HEK293 (cell line): ENCODE measurements at regions not wholly inside any gene's neighbourhood (a gene's known extent, or its start where the extent isn't known, plus 50 kb on each side); places are given as distances from the start of the nearest gene placed in this dataset.

ENCODE experiments used
- CTCF ChIA-PET: fragments of 350-600 bp; formaldehyde crosslinking; extraction: SDS; loops from one replicate; lab custom pipeline; 2021; ENCODE audit warnings: antibody characterized with exemption; lab: Yijun Ruan, JAX
- POLR2A ChIA-PET: fragments of 300-600 bp; formaldehyde crosslinking; extraction: SDS; loops from one replicate; lab custom pipeline; 2020; ENCODE audit warnings: antibody characterized with exemption, inconsistent platforms; lab: Yijun Ruan, JAX
- H3K27ac ChIP-seq: fragments of 200-500 bp; sonication (Bioruptor generic); 2 replicates; pipeline ENCODE4 v1.5.1; 2014; ENCODE audit warnings: low read depth, low read length, control low read depth, inconsistent platforms; ENCODE audit errors: extremely low read depth
- H3K36me3 ChIP-seq, 2 experiments: fragments of 200-500 bp in 1 of 2; sonication (Bioruptor generic) in 1 of 2; 1 replicate in 1 of 2; 2 replicates in 1 of 2; pipeline ENCODE4 v1.5.1; 2014 to 2017; ENCODE audit warnings: inconsistent platforms in 2 of 2, low read length in 2 of 2; ENCODE audit not compliant: control insufficient read depth in 2 of 2, insufficient read depth in 1 of 2
- H3K4me1 ChIP-seq: fragments of 200-500 bp; sonication (Bioruptor generic); 2 replicates; pipeline ENCODE4 v1.5.1; 2014; ENCODE audit warnings: mild to moderate bottlenecking, low read length, inconsistent platforms; ENCODE audit not compliant: control insufficient read depth, insufficient read depth
- H3K4me3 ChIP-seq: 2 replicates; pipeline ENCODE4 v1.5.1; 2011; ENCODE audit warnings: low read depth, mild to moderate bottlenecking, control low read depth, low read length, moderate library complexity
- H3K9me3 ChIP-seq: fragments of 200-500 bp; sonication (Bioruptor generic); 2 replicates; pipeline ENCODE4 v1.5.1; 2014; ENCODE audit warnings: low read depth, low read length, inconsistent platforms; ENCODE audit not compliant: control insufficient read depth, insufficient read depth
- AEBP2 ChIP-seq: fragments of 450-650 bp; formaldehyde crosslinking; IDR thresholded peaks from 2 replicates; pipeline ENCODE4 v1.5.1; 2016; ENCODE audit warnings: missing biosample characterization, missing genetic modification characterization, borderline replicate concordance
- ELK4 ChIP-seq: IDR thresholded peaks from 2 replicates; pipeline ENCODE4 v1.6.1; 2011; ENCODE audit warnings: mild to moderate bottlenecking, low read depth, low read length, borderline replicate concordance
- GLIS2 ChIP-seq: fragments of 450-650 bp; formaldehyde crosslinking; IDR thresholded peaks from 2 replicates; pipeline ENCODE4 v1.5.1; 2016; ENCODE audit warnings: missing biosample characterization, missing genetic modification characterization
- REST ChIP-seq: fragments of 450-650 bp; formaldehyde crosslinking; IDR thresholded peaks from 2 replicates; pipeline ENCODE4 v1.5.1; 2016; ENCODE audit warnings: missing biosample characterization, missing genetic modification characterization
- ZNF121 ChIP-seq: fragments of 450-650 bp; formaldehyde crosslinking; IDR thresholded peaks from 2 replicates; pipeline ENCODE4 v1.5.1; 2016; ENCODE audit warnings: missing biosample characterization, missing genetic modification characterization
- ZNF274 ChIP-seq, 2 experiments: fragments of 200-500 bp in 1 of 2; fragments of 450-650 bp in 1 of 2; sonication (Bioruptor generic) in 1 of 2; formaldehyde crosslinking in 1 of 2; IDR thresholded peaks; 2 replicates each; pipeline versions ENCODE4 v1.5.1 to v1.6.1; 2014 to 2016; ENCODE audit warnings: borderline replicate concordance in 1 of 2, inconsistent platforms in 1 of 2, low read length in 1 of 2, missing biosample characterization in 1 of 2, missing genetic modification characterization in 1 of 2
- ZNF335 ChIP-seq: fragments of 450-650 bp; formaldehyde crosslinking; conservative IDR thresholded peaks from 2 replicates; pipeline ENCODE4 v1.5.1; 2016; ENCODE audit warnings: missing biosample characterization, missing genetic modification characterization
- ZNF341 ChIP-seq: fragments of 450-650 bp; formaldehyde crosslinking; IDR thresholded peaks from 2 replicates; pipeline ENCODE4; 2016; ENCODE audit warnings: low read depth, missing biosample characterization, missing genetic modification characterization
- ZNF423 ChIP-seq: fragments of 450-650 bp; formaldehyde crosslinking; IDR thresholded peaks from 2 replicates; pipeline ENCODE4 v1.5.1; 2016; ENCODE audit warnings: missing biosample characterization, missing genetic modification characterization
- ZNF48 ChIP-seq: fragments of 450-650 bp; formaldehyde crosslinking; IDR thresholded peaks from 2 replicates; pipeline ENCODE4 v1.5.1; 2016; ENCODE audit warnings: missing biosample characterization, missing genetic modification characterization
- ZNF518A ChIP-seq: fragments of 450-650 bp; formaldehyde crosslinking; conservative IDR thresholded peaks from 2 replicates; pipeline ENCODE4 v1.5.1; 2016; ENCODE audit warnings: low read depth, missing biosample characterization, missing genetic modification characterization
- ZNF585B ChIP-seq: fragments of 450-650 bp; formaldehyde crosslinking; IDR thresholded peaks from 2 replicates; pipeline ENCODE4 v1.5.1; 2016; ENCODE audit warnings: missing biosample characterization, missing genetic modification characterization
- ZNF600 ChIP-seq: fragments of 450-650 bp; formaldehyde crosslinking; IDR thresholded peaks from 2 replicates; pipeline ENCODE4 v1.5.1; 2016; ENCODE audit warnings: missing biosample characterization, missing genetic modification characterization
- ZNF707 ChIP-seq: fragments of 450-650 bp; formaldehyde crosslinking; IDR thresholded peaks from 2 replicates; pipeline ENCODE4 v1.5.1; 2016; ENCODE audit warnings: missing biosample characterization, missing genetic modification characterization
- ZSCAN18 ChIP-seq: fragments of 450-650 bp; formaldehyde crosslinking; IDR thresholded peaks from 2 replicates; pipeline ENCODE4 v1.5.1; 2016; ENCODE audit warnings: missing biosample characterization, missing genetic modification characterization

GRCh38 chr20:55140631-55141030 lies 665.2 kb downstream of the DOK5 start:
- no peak overlapping the region for H3K4me3 ChIP-seq
- no peak overlapping the region for H3K27ac ChIP-seq
- CTCF ChIA-PET = no interaction called here
- POLR2A ChIA-PET = no interaction called here
- no peaks in the 10 kb centered on the region for H3K9me3 ChIP-seq
- H3K4me1 ChIP-seq = no peaks in the 10 kb centered on the region
- TF ChIP-seq ELK4 = no peak
- TF ChIP-seq ZNF335 (tag by site-specific recombination) = no peak
- TF ChIP-seq ZSCAN18 (tag by site-specific recombination) = no peak
- no peak for TF ChIP-seq ZNF585B (tag by site-specific recombination)
- no peak for TF ChIP-seq GLIS2
- TF ChIP-seq AEBP2 = no peak
- TF ChIP-seq ZNF518A (tag by site-specific recombination) = no peak
- TF ChIP-seq ZNF600 (tag by site-specific recombination) = no peak
- no peak for TF ChIP-seq ZNF423 (tag by site-specific recombination)
- TF ChIP-seq ZNF48 (tag by site-specific recombination) = no peak
- TF ChIP-seq ZNF341 (tag by site-specific recombination) = no peak
- no peak for TF ChIP-seq ZNF274 (IDR thresholded peaks at IDR 0.05; ENCODE audit: low read length)
- TF ChIP-seq ZNF274 (tag by site-specific recombination; IDR thresholded peaks at IDR 0.05; ENCODE audit: borderline replicate concordance) = no peak
- TF ChIP-seq REST (tag by site-specific recombination) = no peak
- TF ChIP-seq ZNF121 (tag by site-specific recombination) = no peak
- no peak for TF ChIP-seq ZNF707
- H3K36me3 ChIP-seq = no peaks in the 10 kb centered on the region
